GM20431 (cell line): ENCODE measurements at regions not wholly inside any gene's neighbourhood (a gene's known extent, or its start where the extent isn't known, plus 50 kb on each side); places are given as distances from the start of the nearest gene placed in this dataset.
"Not testable (repeated sequence)": the region's sequence is repeated elsewhere in the genome, so short reads cannot be mapped to it uniquely, and the experiment has no call there.

Source experiments
- in situ Hi-C: fragments of 300-500 bp; cut with MseI, MboI; formaldehyde crosslinking; loops from one replicate; pipeline ENCODE4 v1.15.0; 2020; ENCODE audit warnings: low sequenced_read_pairs; ENCODE audit not compliant: unreplicated experiment

- in situ Hi-C loops, result no loop called here
Measured at GRCh38 chr4:77493829-77494551, 111.6 kb upstream of the CXCL13 start.

DNA sequence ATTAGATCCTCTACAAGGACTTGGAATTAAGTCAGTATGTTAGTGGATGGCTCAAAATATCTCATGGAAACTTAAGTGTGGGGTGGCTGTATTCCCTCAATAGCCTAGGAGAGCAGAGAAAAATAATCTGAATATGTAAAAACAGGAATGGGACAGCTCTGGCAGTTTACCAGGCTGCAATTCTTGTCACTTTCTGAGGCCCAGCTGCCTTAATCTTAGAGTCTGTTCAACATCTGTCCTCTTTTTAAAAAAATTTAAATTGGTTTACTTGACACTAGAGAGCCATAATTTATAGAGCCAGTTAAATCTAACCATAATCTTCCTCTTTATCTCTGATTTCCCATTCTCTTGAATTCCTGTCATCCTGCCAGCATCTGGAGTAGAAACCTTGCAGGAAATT lies 109.2 kb upstream of the CXCL13 start:
- in situ Hi-C loops, result no loop called here

- in situ Hi-C loops, result no loop called here
Measured at GRCh38 chr4:77500801-77501200, 104.8 kb upstream of the CXCL13 start.

- in situ Hi-C loops, result no loop called here
Measured at GRCh38 chr4:77501240-77501639, 104.4 kb upstream of the CXCL13 start.

- in situ Hi-C loops, result no loop called here
Measured at GRCh38 chr4:77501851-77502250, 103.8 kb upstream of the CXCL13 start.

DNA sequence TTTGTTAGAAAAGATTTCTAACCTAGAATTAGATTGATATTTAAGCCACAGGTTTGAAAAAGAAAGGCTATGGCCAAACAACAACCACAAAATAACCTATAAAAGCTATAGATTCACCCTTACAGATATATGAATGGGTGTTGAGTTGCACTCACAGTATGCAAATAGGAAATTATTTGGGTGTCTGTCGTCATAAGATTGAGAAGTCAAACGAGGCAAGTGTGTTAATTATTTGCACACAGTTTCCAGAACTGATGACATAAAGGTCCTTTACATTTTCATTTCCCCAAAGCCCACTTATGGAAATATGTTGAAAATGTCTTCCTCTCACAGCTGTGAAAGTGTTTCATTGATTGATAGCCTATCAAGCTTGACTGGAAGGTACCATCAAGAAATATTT lies 101.2 kb upstream of the CXCL13 start:
- in situ Hi-C loops, result no loop called here

DNA sequence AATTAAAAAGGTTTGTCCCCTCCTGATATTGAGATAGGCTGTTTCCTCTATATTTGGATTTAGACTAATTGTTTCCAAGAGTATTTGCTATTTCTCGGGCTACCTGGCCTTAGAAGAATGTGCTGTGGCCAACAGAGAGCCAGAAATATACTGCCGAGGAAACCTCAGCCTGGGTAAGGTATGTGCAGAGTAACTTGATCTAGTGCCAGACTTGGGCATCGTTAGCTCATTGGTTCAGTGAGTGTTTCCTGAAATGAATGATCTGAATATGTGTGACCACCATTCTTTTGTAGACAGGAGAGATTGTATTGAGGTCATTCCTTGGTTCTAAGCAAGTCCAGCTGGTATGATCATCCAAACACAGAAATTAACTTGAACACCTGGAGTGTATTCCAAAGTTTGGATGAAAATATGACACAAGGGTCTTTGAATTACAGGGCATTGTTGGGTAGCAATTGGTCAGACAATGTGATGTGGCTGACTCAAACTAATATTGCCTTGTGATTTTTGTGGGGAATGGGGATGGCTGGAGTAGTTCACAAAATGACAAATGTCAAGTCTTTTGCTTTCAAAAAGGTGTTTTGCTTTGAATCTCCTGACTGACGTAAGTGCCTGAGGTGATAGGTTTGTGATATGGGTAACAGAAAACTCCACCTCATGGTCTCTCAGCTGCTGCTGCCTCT lies 100.2 kb upstream of the CXCL13 start:
- in situ Hi-C loops, result no loop called here

- in situ Hi-C loops, result no loop called here
Measured at GRCh38 chr4:77505958-77506319, 99.7 kb upstream of the CXCL13 start.

DNA sequence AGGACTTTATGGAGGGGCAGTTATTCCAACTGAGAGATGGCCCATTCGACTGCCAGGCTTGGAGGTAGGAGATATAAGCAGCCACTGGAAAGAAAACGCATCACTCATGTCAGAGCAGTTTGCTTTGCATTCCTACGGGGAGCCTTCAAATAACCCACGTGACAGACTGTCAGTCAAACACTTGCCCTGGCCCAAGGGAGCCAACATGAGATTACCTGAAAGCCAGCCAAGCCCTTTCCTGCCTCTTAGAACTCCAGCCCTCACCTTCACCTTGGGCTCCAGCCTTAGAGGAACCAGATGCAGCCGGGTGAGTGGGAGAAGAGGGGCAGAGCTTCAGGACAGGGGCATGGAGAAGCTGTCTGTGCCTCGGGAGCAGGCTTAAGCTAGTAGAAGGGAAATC lies 95.3 kb upstream of the CXCL13 start:
- in situ Hi-C loops, result no loop called here

DNA sequence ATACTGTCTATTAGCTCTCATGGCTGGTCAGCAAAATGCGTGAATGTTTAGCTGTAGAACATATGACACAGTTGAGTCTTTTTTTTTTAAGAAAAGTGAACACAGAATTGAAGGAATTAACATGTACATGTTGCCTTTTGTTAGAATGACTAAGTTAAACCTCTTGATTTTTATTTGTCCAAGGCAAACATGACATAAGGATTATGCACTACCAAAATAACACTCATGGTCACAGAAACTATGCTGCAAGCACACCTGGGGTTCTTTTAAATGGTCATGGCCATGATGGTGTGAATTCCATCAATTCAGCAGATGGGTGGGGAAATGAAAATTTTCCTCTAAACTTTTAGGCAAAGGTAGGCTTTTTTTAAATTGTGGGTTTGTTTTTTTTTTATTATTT lies 80.1 kb upstream of the CXCL13 start:
- in situ Hi-C loops, result no loop called here

DNA sequence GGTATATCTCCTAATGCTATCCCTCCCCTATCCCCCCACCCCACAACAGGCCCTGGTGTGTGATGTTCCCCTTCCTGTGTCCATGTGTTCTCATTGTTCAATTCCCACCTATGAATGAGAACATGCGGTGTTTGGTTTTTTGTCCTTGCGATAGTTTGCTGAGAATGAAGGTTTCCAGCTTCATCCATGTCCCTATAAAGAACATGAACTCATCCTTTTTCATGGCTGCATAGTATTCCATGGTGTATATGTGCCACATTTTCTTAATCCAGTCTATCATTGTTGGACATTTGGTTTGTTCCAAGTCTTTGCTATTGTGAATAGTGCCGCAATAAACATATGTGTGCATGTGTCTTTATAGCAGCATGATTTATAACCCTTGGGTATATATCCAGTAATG lies 77.7 kb upstream of the CXCL13 start:
- in situ Hi-C loops, result not testable (repeated sequence)

- in situ Hi-C loops, result no loop called here
Measured at GRCh38 chr4:77538144-77538543, 67.5 kb upstream of the CXCL13 start.

DNA sequence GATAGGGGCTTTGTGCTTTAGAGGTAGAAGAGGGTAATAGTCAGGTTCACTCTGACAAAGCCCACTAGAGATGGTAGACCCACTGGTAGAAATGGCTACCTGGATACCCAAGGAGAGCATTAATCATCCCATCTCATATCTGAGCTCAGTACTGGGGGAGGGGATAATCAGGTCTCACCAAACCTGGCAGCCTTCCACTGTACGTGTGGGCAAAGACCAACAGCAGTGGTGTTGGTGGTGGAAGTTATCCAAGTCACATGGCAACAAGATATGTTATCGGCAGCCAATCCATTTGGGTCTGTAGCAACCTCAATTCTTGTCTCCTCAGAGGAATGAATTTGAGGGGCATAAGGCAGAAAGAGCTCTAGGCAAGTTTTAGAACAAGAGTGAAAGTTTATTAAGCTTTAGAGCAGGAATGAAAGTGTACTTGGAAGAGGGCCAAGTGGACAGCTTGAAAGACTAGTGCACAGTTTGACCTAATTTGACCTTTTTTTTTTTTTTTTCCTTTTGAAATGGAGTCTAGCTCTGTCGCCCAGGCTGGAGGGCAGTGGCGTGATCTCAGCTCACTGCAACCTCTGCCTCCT lies 67.0 kb upstream of the CXCL13 start:
- in situ Hi-C loops, result no loop called here
